ENCODE measurements at regions not wholly inside any gene's neighbourhood (a gene's known extent, or its start where the extent isn't known, plus 50 kb on each side); places are given as distances from the start of the nearest gene placed in this dataset.

- no peak for TF ChIP-seq POLR2AphosphoS5 (IDR thresholded peaks at IDR 0.05; ENCODE audit: low read depth, low read length)
- no peak for TF ChIP-seq TAF1 (IDR thresholded peaks at IDR 0.05; ENCODE audit: borderline replicate concordance, insufficient read depth, low read length)
- TF ChIP-seq REST (IDR thresholded peaks at IDR 0.05; ENCODE audit: insufficient read depth in 1 of 2, low read depth in 2 of 2, low read length in 2 of 2): no peak
These were observed 951.3 kb upstream of the SEMA6D start for GRCh38 chr15:46766021-46766420.
